ENCODE measurements at regions not wholly inside any gene's neighbourhood (a gene's known extent, or its start where the extent isn't known, plus 50 kb on each side); places are given as distances from the start of the nearest gene placed in this dataset.

DNA sequence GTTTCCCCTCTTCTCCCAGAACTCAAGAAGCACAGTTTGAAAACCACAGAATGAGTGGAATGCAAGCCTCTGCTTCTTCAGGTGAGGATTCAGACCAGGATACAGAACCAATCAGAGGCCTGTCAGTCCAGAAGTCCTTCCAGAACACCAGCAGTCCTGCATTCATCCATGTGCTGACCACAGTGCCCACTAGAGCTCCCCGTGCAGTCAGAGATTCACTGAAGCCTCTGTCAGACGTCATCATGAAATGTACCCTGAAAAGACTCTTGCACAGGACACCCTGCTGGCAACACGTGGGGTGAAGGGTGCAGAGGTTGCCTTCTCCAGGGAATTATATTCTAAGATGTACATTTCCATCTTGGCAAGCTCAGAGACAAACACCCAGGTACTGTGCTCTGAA lies 75.9 kb upstream of the LSM6 start:
- no peak for FAIRE-seq
- DNase-seq (ENCODE audit: insufficient read length, low spot score) = no peak
- TF ChIP-seq, protein P1, sequence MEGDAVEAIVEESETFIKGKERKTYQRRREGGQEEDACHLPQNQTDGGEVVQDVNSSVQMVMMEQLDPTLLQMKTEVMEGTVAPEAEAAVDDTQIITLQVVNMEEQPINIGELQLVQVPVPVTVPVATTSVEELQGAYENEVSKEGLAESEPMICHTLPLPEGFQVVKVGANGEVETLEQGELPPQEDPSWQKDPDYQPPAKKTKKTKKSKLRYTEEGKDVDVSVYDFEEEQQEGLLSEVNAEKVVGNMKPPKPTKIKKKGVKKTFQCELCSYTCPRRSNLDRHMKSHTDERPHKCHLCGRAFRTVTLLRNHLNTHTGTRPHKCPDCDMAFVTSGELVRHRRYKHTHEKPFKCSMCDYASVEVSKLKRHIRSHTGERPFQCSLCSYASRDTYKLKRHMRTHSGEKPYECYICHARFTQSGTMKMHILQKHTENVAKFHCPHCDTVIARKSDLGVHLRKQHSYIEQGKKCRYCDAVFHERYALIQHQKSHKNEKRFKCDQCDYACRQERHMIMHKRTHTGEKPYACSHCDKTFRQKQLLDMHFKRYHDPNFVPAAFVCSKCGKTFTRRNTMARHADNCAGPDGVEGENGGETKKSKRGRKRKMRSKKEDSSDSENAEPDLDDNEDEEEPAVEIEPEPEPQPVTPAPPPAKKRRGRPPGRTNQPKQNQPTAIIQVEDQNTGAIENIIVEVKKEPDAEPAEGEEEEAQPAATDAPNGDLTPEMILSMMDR (IDR thresholded peaks at IDR 0.05; ENCODE audit: insufficient read depth, missing control alignments) = no peak

DNA sequence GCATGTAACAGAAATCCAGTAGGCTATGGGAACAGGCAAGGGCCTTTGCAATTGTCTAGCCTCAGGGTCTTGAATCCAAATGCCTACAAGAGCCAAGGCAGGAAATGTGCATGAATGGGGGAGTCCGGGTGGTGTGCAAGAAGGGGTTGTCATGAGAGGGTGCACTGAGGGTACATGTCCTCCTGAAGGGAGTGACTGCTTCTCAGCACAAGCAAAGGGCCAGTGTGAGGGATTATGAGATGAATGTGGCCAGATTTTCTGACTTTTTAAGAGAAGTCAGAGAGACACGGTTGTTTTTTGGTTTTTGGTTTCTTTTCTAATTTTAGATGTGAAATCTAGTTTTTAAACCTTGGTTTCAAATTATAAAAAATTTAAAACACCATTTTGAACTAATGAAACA lies 76.5 kb upstream of the LSM6 start:
- FAIRE-seq (no peak), DNase-seq (ENCODE audit: insufficient read length, low spot score) (no peak)
- TF ChIP-seq, protein P1 (IDR thresholded peaks at IDR 0.05; ENCODE audit: insufficient read depth, missing control alignments) = no peak

DNA sequence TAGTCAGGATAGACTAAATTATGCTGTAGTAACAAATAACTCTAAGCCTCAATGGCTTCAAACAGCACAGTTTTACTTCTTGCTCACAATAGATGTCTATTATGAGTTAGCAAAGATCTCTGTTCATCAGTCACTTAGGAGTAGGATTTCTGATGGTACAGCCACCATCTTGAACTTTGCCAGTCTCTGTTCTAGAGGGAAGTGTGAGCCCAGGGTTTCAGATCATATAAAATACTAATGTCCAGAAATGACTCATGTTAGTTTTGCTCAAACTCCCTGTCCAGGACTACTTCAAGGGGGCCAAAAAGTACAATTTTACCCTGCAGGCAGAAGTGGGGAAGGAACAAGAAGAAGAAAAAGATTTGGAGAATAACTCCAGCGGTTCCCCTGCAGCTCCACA lies 77.1 kb upstream of the LSM6 start:
- no peak for DNase-seq (ENCODE audit: insufficient read length, low spot score)
- no peak for FAIRE-seq
- TF ChIP-seq, protein P1 (IDR thresholded peaks at IDR 0.05; ENCODE audit: insufficient read depth, missing control alignments) = no peak

GRCh38 chr4:146096371-146096770 lies 79.1 kb upstream of the LSM6 start:
- TF ChIP-seq, protein P1 (IDR thresholded peaks at IDR 0.05; ENCODE audit: insufficient read depth, missing control alignments) = no peak
- FAIRE-seq (no peak), DNase-seq (ENCODE audit: insufficient read length, low spot score) (no peak)

GRCh38 chr4:146095860-146096259 lies 79.7 kb upstream of the LSM6 start:
- no peak for FAIRE-seq

DNA sequence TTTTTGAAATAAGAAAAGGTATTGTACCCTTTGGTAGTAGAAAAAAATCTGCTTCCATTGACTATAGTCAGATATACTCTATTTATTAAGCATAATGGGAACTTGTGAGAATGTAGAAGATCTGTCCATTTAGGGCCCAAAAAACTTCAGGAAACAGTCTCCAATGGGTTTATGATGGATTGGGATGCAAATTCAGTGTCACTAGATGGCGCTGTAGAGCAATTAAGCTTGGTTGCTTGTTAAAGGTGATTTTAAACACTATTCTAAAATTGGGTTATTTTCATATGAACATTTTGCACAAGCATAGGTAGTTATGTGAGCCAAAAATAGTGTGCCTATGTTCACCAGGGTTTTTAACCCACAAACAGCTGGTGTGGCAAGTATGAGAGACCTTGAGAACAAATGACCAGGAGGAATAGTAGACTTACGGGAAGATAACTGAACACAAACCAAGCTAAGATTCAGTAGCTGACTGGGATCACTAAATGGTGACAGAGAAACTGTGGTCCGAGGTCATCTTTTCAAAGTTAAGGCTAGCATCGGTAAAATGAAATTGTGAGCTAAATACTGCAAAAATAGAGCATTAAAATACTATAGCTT lies 80.3 kb upstream of the LSM6 start:
- DNase-seq (ENCODE audit: insufficient read length, low spot score) (no peak), FAIRE-seq (peak; percentile 84)
- TF ChIP-seq, protein P1 (IDR thresholded peaks at IDR 0.05; ENCODE audit: insufficient read depth, missing control alignments) = peak; percentile 77

More at GRCh38 chr4:146095860-146096259, 79.7 kb upstream of the LSM6 start:
- TF ChIP-seq, protein P1 (IDR thresholded peaks at IDR 0.05; ENCODE audit: insufficient read depth, missing control alignments) = no peak
- no peak for DNase-seq (ENCODE audit: insufficient read length, low spot score)

DNA sequence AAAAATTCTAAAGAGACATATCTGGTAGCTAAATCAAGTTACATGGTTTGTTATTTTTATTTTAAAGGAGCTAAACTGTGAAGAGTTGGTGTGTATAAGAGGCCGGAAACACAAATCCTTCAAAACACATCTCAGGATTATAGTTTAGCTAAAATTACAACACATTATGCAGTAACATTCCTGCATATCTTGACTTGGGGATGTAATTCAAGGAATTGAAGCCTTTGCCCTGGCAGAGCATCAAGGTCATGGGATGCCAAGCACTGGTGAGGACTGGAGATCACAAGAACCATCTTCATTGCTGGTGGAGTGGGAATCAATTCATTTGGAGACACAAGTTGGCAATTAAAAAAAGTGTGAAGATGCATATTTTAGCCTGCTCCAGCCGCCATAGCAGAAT lies 86.8 kb upstream of the LSM6 start:
- TF ChIP-seq, protein P1 (IDR thresholded peaks at IDR 0.05; ENCODE audit: insufficient read depth, missing control alignments) = no peak
- no peak for DNase-seq (ENCODE audit: insufficient read length, low spot score)
- no peak for FAIRE-seq
